ENCODE measurements at regions not wholly inside any gene's neighbourhood (a gene's known extent, or its start where the extent isn't known, plus 50 kb on each side); places are given as distances from the start of the nearest gene placed in this dataset.
"Not testable (repeated sequence)": the region's sequence is repeated elsewhere in the genome, so short reads cannot be mapped to it uniquely, and the experiment has no call there.

DNA sequence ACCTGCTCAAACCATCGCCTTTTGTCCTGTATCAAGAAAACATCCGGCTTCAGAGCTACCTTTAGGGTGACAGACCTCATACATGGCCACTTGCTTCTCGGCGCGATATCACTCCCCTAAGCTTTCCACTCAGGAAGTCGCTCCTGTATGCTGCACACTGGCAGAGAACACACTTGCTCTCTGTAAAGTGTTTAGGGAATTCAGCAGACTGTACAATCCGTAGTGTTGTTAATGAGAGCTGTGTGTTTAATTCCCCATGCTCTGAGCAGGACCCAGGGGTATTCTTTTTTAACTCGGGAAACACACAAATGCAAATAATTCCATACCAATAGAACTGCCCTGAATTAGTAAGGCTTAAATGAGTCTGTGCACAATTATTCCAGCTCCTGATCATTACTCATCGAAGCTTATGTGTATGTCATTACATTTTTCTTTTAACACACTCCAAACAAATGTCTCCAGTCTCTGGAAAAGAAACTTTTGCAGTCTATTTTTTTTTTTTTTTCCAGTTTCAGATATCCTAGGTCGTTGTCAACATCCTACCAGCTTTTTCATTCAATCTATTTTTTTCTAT, 338.7 kb upstream of the ARID1B start:
- DNase-seq, result no peak

- no peak for DNase-seq
These were observed 339.9 kb upstream of the ARID1B start for GRCh38 chr6:156437121-156437879.

DNA sequence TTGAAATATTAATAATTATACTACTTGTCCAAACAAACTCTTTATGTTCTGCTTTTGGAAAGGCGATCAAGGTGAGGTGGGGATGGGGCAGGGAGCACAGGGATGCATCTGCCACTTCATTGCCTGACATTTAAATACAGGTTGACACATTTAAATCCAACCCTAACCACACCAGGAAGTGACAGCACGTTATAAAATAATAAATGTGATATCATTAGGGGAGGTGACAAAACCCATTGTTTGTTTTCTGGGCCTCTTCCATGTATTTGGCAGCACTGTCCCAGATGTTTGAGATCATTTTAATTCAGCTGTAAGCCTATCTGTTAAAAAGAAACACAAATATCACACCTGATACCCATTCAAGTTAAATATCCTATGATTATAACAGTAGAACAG, 342.4 kb upstream of the ARID1B start:
- DNase-seq, result no peak

- DNase-seq, result no peak
These were observed 343.0 kb upstream of the ARID1B start for GRCh38 chr6:156434049-156434794.

- no peak for DNase-seq
These were observed 344.6 kb upstream of the ARID1B start for GRCh38 chr6:156432543-156432942.

DNA sequence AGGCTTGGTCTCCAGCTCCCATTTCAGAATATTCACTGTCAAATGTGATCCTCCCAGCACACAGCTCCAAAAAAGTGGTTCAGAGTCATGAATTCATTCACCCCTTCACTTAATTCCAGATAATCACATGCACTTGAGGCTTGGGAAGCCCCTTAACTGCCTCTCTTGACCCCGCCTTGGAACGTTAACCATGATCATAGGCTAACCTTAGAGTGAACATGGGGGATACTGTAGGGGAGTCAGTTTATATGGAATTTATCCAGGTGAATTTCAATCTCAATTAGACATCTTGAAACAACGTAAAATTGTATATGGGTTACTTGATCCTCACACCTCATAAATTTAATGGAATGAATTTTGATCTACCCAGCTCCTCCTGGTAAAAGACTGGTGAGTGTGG, 346.8 kb upstream of the ARID1B start:
- DNase-seq, result no peak

DNA sequence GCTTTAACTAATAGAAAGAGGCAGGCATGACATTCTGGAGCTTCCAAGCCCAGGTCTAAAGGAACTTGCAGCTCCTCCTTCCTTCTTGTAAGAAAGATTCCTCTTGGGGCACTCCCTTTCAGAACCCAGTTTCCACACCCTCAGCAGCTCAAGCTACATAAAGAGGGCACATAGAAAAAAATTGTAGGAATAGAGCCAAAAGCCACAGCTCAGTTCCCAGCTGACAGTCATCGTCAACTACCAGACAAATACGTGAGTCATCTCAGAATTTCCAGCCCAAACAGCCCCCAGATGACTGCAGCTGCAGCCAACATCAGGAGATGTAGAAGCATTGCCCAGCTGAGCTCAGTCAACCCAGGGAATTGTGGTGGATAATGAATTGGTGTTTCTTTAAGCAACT, 349.8 kb upstream of the ARID1B start:
- no peak for DNase-seq

- no peak for DNase-seq
These were observed 351.7 kb upstream of the ARID1B start for GRCh38 chr6:156425359-156426020.

GRCh38 chr6:156423829-156424228, 353.3 kb upstream of the ARID1B start:
- DNase-seq, result peak in 1 of 2 donors; percentile 51

GRCh38 chr6:156423075-156423474, 354.1 kb upstream of the ARID1B start:
- DNase-seq, result peak in 1 of 2 donors; percentile 19

DNA sequence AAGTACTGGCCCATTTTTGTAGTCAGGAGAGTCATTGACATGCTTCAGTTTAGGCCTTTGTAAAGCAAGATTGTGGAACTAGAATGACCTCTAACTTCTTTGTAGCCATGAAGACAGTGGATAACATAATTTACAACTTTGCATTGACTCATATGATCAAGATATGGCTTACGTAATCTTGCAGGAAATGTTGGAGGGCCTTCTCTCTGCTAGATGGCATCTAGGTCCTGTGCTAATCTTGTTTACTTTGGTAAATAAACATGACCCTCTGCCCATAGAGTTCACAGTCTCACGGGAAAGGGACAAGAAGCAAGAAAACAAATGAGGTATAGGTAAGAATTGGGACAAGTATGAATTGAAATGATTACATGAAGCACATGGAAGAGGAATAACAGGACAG, 355.2 kb upstream of the ARID1B start:
- no peak for DNase-seq

DNA sequence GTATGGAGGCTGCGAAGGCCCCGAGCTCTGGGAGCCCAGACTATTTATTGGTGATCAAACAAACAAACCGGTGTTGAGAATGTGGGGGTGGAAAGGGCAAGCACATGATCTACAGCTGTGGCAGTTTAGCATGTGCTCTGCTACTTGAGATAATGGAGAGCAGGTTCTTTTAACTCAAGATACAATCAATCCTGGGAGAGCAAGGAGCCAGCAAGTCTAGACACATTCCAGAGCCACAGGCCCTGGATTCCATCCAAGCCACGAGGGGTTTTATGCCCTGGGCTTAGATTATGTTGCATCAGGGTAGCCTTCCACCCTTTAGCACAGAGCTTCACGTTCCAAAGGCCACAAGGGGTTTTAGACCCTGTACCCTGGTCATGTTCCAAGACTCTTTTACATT, 355.9 kb upstream of the ARID1B start:
- DNase-seq, result not testable (repeated sequence)

GRCh38 chr6:156420172-156420993, 356.8 kb upstream of the ARID1B start:
- no peak for DNase-seq

DNA sequence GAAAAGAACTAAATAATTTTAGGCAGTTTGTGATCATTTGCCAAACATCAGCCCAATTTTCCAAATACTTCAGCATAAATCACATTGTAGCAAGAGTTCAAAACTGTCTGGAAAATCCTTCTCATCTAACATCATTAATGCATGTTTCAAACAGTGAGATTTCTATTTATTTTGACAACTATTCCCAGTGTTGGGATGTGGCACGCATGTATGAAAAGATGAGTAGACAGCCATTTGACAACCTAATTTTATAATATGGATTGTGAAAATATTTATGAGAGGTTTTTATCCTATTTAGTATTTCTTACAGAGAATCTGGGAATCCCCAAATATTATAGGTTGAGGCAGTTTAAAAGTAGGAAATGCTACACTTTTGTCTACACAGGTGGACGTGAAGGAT, 357.6 kb upstream of the ARID1B start:
- no peak for DNase-seq

- DNase-seq, result no peak
These were observed 358.9 kb upstream of the ARID1B start for GRCh38 chr6:156418253-156418652.

- DNase-seq, result no peak
These were observed 360.8 kb upstream of the ARID1B start for GRCh38 chr6:156416391-156416790.

GRCh38 chr6:156413154-156413553, 364.0 kb upstream of the ARID1B start:
- no peak for DNase-seq

GRCh38 chr6:156410649-156411048, 366.5 kb upstream of the ARID1B start:
- DNase-seq, result peak in 1 of 2 donors; percentile 17

DNA sequence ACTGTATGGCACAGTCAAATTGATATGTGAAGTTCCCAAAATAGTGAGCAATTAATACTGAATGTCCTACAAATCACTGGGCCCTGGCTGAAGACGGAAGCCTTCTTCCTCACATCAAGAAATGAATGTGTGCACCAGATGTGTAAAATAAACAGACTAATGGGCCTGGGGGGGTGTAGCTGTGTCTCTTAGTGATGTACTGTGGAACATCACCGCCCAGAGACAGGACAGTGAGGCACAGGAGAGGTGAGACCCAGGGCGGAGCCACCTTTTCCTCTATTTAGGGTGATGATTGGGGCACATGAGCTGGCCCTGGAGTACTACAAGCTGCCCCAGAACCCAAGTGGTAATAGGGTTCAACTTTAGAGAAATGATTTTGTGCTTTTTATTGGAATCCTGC, 368.5 kb upstream of the ARID1B start:
- DNase-seq, result no peak

DNA sequence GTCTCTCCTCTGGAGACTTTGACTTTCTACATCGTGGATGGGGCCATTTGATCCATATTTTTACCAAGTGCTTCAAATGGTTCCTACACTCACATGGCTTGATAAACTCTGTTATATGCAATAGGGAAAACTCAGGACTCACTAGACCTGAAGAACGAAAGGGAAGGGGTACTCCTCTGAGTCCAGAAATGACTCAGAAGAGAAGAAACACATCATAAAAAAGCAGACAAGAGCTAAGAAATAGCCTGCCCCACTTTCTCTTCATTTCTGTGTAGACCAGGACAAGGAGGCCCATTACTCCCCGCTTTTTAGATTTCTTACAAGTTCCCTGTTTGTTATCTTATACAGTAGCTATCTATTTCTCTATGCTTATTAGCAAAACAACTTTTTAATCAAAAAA, 369.8 kb upstream of the ARID1B start:
- DNase-seq, result no peak

- no peak for DNase-seq
These were observed 370.5 kb upstream of the ARID1B start for GRCh38 chr6:156406688-156407087.

- DNase-seq, result no peak
These were observed 371.1 kb upstream of the ARID1B start for GRCh38 chr6:156406099-156406498.

DNA sequence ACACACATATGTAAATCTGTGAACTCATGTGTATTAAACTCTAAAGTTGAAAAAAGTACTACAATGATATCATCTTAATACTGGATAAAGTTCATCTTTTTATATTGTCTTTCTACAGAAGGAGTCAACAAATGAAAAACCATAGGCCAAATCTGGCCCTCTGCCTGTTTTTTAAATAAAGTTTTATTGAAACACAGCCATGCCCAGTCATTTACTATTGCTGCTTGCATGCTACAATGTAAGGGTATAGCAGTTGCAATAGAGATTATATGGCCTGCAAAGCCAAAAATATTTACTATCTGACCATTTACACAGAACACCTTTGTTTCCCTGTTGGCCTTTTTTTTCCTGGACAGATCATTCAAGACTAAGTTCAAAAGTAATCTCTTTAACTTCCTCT, 374.6 kb upstream of the ARID1B start:
- DNase-seq, result no peak

Data from CD4-positive, alpha-beta T cell treated with Interferon alpha-2 for 1 hour (primary cell).